ENCODE measurements at regions not wholly inside any gene's neighbourhood (a gene's known extent, or its start where the extent isn't known, plus 50 kb on each side); places are given as distances from the start of the nearest gene placed in this dataset.
A peak's percentile ranks its signal among the peaks of the same experiment; 100 is the strongest.

DNA sequence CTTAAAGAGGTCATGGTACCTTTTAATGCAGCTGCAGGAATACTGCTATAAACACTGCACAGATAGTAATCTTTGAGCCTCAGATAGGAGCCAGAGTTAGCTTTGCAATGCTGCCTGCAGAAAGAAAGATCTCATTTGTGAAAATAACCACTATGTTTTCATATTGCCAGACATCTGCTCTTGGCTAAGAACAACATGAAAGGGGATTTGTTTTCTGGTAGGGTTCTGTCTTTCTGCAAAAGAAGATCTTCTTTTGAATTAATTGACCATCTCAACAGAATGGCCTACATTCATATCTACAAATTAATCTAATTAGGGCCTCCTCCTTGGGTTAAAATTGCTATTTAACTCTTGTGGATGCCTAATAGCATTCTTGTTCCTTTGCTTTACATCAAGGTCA lies 177.6 kb upstream of the DPYD start:
- no peak for TF ChIP-seq TAF1 (IDR thresholded peaks at IDR 0.05; ENCODE audit: borderline replicate concordance, low read depth, low read length)
- TF ChIP-seq, protein P1, sequence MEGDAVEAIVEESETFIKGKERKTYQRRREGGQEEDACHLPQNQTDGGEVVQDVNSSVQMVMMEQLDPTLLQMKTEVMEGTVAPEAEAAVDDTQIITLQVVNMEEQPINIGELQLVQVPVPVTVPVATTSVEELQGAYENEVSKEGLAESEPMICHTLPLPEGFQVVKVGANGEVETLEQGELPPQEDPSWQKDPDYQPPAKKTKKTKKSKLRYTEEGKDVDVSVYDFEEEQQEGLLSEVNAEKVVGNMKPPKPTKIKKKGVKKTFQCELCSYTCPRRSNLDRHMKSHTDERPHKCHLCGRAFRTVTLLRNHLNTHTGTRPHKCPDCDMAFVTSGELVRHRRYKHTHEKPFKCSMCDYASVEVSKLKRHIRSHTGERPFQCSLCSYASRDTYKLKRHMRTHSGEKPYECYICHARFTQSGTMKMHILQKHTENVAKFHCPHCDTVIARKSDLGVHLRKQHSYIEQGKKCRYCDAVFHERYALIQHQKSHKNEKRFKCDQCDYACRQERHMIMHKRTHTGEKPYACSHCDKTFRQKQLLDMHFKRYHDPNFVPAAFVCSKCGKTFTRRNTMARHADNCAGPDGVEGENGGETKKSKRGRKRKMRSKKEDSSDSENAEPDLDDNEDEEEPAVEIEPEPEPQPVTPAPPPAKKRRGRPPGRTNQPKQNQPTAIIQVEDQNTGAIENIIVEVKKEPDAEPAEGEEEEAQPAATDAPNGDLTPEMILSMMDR (IDR thresholded peaks at IDR 0.05) = no peak
- no peak for TF ChIP-seq EZH2phosphoT487 (IDR thresholded peaks at IDR 0.05; ENCODE audit: borderline replicate concordance, low read depth)
- TF ChIP-seq RAD21 (IDR thresholded peaks at IDR 0.05; ENCODE audit: low read length) = no peak; the same call in 1 of the 2 replicates
- TF ChIP-seq TCF12 (IDR thresholded peaks at IDR 0.05) = peak; percentile 47
- TF ChIP-seq, protein P2, sequence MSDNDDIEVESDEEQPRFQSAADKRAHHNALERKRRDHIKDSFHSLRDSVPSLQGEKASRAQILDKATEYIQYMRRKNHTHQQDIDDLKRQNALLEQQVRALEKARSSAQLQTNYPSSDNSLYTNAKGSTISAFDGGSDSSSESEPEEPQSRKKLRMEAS (IDR thresholded peaks at IDR 0.05; ENCODE audit: low read depth) = no peak
- no peak for TF ChIP-seq YY1 (IDR thresholded peaks at IDR 0.05; ENCODE audit: low read depth)
